Glomerular visceral epithelial cell (primary cell): ENCODE measurements at regions not wholly inside any gene's neighbourhood (a gene's known extent, or its start where the extent isn't known, plus 50 kb on each side); places are given as distances from the start of the nearest gene placed in this dataset.

Source experiments
- DNase-seq: peaks from one replicate; pipeline ENCODE4 v3.0.0-alpha.2; 2016; ENCODE audit errors: extremely low spot score

- no peak for DNase-seq
Measured at GRCh38 chr6:74768120-74768519, 437.7 kb downstream of the COL12A1 start.

- DNase-seq: no peak
Measured at GRCh38 chr6:74765486-74765885, 440.4 kb downstream of the COL12A1 start.

- DNase-seq: no peak
Measured at GRCh38 chr6:74764486-74764885, 441.4 kb downstream of the COL12A1 start.

DNA sequence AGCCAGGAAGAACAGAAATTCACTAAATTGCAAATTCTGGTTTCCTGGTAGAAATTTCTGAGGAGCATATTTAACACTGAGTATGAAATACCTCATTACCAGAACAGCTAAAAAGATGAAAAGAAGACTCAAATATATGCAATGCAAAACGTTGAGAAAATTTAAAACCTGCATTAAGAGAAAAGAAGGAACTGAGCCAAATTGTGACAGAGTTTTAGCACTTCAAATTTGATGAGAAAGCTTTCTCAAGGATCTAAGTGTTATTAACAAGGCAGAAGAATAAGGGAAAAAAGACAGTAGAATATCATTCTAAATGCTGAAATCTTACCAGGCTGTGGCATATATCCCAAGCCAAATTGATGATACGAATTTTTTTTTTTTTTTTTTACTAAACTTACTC, 443.0 kb downstream of the COL12A1 start:
- no peak for DNase-seq

DNA sequence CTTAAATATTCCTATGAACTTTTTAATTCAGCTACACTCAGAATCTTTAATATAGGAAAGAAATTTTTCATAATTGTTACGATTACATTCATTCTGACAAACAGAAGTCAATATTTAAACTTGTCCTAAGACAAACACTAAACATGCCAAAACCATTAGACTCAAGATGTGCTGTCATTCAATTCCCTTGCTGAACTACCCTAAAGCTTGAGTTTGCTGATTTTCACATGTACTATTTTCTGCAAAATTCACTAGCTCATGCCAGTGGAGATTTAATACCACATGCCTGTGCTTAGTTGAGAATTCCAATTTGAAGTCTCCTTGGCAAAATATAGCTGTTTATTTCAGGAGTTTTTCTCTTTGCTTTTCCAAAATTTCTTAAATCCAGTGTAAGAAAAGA, 448.0 kb downstream of the COL12A1 start:
- DNase-seq: no peak

DNA sequence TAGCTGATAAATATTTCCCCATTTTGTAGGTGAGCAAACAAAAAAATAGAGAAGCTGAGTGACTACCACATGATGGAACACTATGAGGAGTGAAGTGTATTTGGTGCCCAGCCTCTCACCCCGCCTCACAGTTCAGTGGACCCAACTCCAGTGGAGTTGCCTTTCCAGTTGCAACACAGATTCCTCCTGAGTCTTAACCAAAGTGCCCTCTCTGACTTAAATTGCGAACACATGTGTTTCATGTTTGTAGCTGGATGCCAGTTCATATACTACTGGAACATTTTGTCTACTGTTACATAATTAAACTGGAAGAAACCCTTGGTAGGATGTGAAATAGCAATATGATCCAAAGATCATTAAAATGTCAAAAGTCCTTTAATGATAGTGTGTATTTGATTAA, 448.9 kb downstream of the COL12A1 start:
- DNase-seq: no peak

DNA sequence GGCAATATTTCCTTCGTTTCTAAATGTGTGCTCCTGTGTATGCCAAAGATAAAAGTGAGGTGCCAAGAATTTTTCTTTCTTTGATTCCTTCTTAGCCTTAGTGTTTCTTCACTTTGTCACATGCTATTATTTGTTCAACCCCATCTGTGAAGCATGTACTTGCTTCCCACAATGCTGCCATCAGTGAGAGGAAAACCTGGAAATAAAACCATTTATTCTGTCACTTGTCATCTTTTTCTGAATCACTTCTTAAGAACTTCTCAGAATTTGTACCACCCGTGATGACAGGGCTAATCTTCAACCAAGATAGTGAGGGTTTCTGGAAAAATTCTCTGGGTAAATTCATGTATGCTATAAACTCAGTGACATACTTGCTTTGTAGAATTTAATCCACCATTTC, 450.1 kb downstream of the COL12A1 start:
- no peak for DNase-seq

- no peak for DNase-seq
Measured at GRCh38 chr6:74755196-74755595, 450.7 kb downstream of the COL12A1 start.

GRCh38 chr6:74753883-74754600, 451.8 kb downstream of the COL12A1 start:
- DNase-seq: no peak

GRCh38 chr6:74752303-74752702, 453.6 kb downstream of the COL12A1 start:
- DNase-seq: no peak

- DNase-seq: no peak
Measured at GRCh38 chr6:74750826-74751225, 455.0 kb downstream of the COL12A1 start.

DNA sequence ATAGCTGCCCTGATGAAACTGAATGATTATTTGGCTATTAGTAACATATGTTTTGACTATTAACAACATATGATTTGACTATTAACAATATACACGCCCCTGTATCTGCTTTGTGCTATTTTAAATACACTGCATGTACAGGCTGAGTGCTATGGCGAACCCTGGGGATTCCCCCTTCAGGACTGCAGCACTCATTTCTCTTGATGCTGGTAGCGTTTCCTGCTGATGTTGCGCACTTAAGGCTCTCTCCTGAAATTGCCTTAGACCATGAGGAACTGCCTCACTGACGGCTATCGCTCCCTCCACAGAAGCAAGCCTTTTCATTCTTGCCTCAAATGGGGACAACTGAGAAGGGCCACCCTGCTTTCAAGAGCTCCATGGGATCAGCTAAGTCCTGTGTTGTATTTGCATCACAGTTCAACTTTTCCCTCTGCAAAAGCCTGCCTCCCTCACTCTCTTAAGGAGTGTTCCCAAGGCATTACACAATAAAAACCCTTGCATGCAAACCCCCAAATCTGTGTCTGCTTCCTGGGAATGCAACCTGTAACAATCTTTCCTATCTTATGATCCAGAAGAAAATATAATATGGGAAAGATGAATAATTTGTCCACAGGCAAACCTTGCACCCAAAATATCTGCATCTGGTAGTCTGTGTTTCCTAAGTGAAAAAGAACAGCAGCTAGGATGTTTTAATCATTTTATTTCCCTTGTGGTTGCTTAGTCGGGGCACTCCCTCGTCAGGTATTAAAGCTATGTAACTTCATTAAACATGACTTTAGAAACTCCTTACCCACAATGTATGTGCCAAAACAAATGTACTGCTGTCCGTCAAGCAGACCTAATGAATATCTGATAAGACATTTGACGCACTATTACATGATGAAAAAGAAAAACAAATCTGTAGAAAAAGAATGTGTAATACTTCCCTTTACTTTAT, 456.4 kb downstream of the COL12A1 start:
- no peak for DNase-seq

- DNase-seq: no peak
Measured at GRCh38 chr6:74745670-74746069, 460.2 kb downstream of the COL12A1 start.

DNA sequence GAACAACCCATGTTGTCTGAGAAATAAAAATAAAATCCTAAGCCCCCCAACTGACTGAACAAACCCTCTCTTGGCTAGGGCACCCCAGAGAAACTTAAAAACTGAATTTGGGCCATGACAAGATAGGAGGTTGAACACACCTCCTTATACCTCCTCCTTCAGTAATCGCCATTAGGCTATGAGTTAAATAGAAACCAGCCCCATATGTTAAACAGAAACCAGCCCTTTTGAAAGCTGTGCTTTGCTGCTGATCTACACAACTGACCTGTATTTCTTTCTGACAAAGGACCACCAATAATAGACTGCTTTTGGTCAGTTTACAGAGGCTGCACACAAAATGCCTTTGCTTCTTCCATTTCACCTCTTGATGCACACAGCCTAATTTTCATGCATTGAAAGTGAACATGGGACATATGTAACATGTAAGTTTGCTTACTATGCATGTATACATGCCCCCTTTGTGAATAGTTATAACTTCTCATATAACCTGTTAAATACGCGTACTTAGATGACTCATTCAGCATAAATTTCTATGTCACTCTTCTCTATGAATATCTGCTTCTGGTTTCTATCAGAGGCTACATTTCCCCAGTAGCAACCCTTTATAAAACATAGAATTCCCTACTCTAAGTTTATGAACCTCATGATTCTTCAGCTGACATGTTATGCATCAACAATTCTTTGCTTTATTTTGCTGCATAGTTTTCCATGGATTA, 462.9 kb downstream of the COL12A1 start:
- DNase-seq: no peak

- DNase-seq: no peak
Measured at GRCh38 chr6:74741646-74742045, 464.2 kb downstream of the COL12A1 start.

GRCh38 chr6:74735304-74735703, 470.5 kb downstream of the COL12A1 start:
- peak; percentile 23 for DNase-seq

DNA sequence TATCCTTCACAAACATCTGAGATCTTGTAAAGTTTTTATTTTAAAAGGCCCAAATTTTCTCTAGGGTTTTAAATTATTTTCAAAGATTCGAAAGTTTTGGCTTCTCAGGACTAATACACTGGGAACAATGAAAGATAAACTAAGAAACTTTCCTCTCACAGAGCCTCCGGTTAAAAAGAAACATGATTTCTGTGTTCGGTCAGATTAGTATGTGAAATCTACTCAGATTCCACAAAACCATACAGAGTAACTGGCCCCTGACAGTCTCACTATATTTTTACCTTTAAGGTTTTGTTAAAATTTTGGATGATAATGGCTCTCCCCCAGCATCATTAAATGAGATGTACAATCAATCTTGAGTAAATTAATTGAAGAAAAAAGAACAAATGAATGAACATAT, 471.0 kb downstream of the COL12A1 start:
- no peak for DNase-seq

GRCh38 chr6:74733830-74734620, 471.8 kb downstream of the COL12A1 start:
- no peak for DNase-seq

GRCh38 chr6:74731931-74732330, 473.9 kb downstream of the COL12A1 start:
- peak; percentile 40 for DNase-seq

- DNase-seq: peak; percentile 13
Measured at GRCh38 chr6:74731204-74731603, 474.6 kb downstream of the COL12A1 start.

- no peak for DNase-seq
Measured at GRCh38 chr6:74720923-74721322, 484.9 kb downstream of the COL12A1 start.

- no peak for DNase-seq
Measured at GRCh38 chr6:74717591-74717990, 488.3 kb downstream of the COL12A1 start.
